Right lobe of liver (tissue), 6 donors: ENCODE measurements at regions not wholly inside any gene's neighbourhood (a gene's known extent, or its start where the extent isn't known, plus 50 kb on each side); places are given as distances from the start of the nearest gene placed in this dataset.

Experiments used
- ATAC-seq, 4 donors: fragments of 200-7000 bp; cut with Tn5 transposase; one replicate each; pipeline ENCODE4 v1.9.1; 2020; ENCODE audit warnings: mild to moderate bottlenecking in 4 of 4, moderate library complexity in 4 of 4
- DNase-seq, 3 donors: peaks; one replicate each; pipeline ENCODE4 v3.0.0-alpha.2; 2020
- H3K27ac ChIP-seq, 3 donors: fragments of 200-600 bp; one replicate each; pipeline ENCODE4 v1.8.0; 2022
- H3K27me3 ChIP-seq, 2 donors: fragments of 200-600 bp; one replicate each; pipeline ENCODE4 v1.8.0; 2022
- H3K36me3 ChIP-seq, 4 donors: fragments of 200-600 bp; sonication (generic) in 1 of 4; one replicate each; pipeline versions ENCODE4 v1.5.1 to v1.8.0; 2017 to 2022; ENCODE audit warnings: control low read depth in 1 of 4
- H3K4me1 ChIP-seq, 4 donors: fragments of 200-600 bp; sonication (generic) in 1 of 4; one replicate each; pipeline versions ENCODE4 v1.5.1 to v1.8.0; 2017 to 2022; ENCODE audit warnings: control low read depth in 1 of 4
- H3K4me3 ChIP-seq, 3 donors: fragments of 200-600 bp; one replicate each; pipeline ENCODE4 v1.8.0; 2022
- H3K9me3 ChIP-seq, 4 donors: fragments of 200-600 bp; sonication (generic) in 1 of 4; one replicate each; pipeline versions ENCODE4 v1.5.1 to v1.8.0; 2017 to 2022; ENCODE audit warnings: control low read depth in 1 of 4
- POLR2A ChIP-seq: fragments of 450-650 bp; IDR thresholded peaks from one replicate; pipeline ENCODE4 v1.6.1; 2017; ENCODE audit warnings: antibody characterized with exemption, mild to moderate bottlenecking
- WGBS: methylation state at CpG from one replicate; pipeline ENCODE4 v1.1.6; 2018; ENCODE audit warnings: low coverage, low lambda C conversion rate; ENCODE audit not compliant: insufficient coverage; ENCODE audit errors: missing lambda C conversion rate; 5-methylcytosine and 5-hydroxymethylcytosine counted together
- intact Hi-C, 2 donors: fragments of 100-400 bp; cut with DNase I; formaldehyde crosslinking; loops; one replicate each; pipeline versions ENCODE4 v1.11.2 to v1.14.1; 2022
- TF ChIP-seq, protein P1 (sequence below), 4 donors: fragments of 200-600 bp in 3 of 4; fragments of 450-650 bp in 1 of 4; IDR thresholded peaks; one replicate each; pipeline versions ENCODE4 v1.5.1 to v1.8.0; 2016 to 2022; ENCODE audit warnings: antibody characterized with exemption in 4 of 4, mild to moderate bottlenecking in 2 of 4
- donor health status: DM: no; HTN: yes; CAD: no.
- donor health status: DM: no; HTN: no; CAD: no.
- donor health status: DM: no; HTN: no; CAD: no.
- donor health status: DM: no; HTN: yes; CAD: no.
- donor health status: DM: no; HTN: yes; CAD: no.

GRCh38 chr5:81854915-81855314 lies 104.0 kb upstream of the SSBP2 start:
- H3K27ac ChIP-seq = no peak overlapping the region
- ATAC-seq = no peak
- no peak overlapping the region for H3K4me3 ChIP-seq
- intact Hi-C loops = loop anchor here in 1 of 2 donors (10.0 kb wide), 1 partner anchor 100 kb away; the partner anchor contains the start of gene SSBP2
- no peaks in the 10 kb centered on the region for H3K36me3 ChIP-seq
- TF ChIP-seq POLR2A = no peak
- TF ChIP-seq, protein P1, sequence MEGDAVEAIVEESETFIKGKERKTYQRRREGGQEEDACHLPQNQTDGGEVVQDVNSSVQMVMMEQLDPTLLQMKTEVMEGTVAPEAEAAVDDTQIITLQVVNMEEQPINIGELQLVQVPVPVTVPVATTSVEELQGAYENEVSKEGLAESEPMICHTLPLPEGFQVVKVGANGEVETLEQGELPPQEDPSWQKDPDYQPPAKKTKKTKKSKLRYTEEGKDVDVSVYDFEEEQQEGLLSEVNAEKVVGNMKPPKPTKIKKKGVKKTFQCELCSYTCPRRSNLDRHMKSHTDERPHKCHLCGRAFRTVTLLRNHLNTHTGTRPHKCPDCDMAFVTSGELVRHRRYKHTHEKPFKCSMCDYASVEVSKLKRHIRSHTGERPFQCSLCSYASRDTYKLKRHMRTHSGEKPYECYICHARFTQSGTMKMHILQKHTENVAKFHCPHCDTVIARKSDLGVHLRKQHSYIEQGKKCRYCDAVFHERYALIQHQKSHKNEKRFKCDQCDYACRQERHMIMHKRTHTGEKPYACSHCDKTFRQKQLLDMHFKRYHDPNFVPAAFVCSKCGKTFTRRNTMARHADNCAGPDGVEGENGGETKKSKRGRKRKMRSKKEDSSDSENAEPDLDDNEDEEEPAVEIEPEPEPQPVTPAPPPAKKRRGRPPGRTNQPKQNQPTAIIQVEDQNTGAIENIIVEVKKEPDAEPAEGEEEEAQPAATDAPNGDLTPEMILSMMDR (IDR thresholded peaks at IDR 0.05) = no peak
- DNase-seq = no peak
- no peaks in the 10 kb centered on the region for H3K9me3 ChIP-seq
- WGBS = 59% methylated on average over 3 of the region's 3 CpGs
- peaks cover 0 to 15% (median 3%) of the 10 kb centered on the region in 4 donors for H3K4me1 ChIP-seq
- no peaks in the 10 kb centered on the region for H3K27me3 ChIP-seq

- Histone ChIP-seq H3K36me3 (no peaks in the 10 kb centered on the region), H3K9me3 (no peaks in the 10 kb centered on the region), H3K27me3 (no peaks in the 10 kb centered on the region), H3K4me3 (no peak overlapping the region), H3K27ac (no peak overlapping the region), H3K4me1 (peaks cover 0 to 15% (median 3%) of the 10 kb centered on the region in 4 donors)
- intact Hi-C loops = loop anchor here in 1 of 2 donors (10.0 kb wide), 1 partner anchor 100 kb away; the partner anchor contains the start of gene SSBP2
- TF ChIP-seq, protein P1 (IDR thresholded peaks at IDR 0.05) = peak in 2 of 4 donors; percentile 15 to 22
- TF ChIP-seq POLR2A = no peak
- no peak for DNase-seq
- no peak for ATAC-seq
These were observed 103.6 kb upstream of the SSBP2 start for GRCh38 chr5:81854485-81854884.

DNA sequence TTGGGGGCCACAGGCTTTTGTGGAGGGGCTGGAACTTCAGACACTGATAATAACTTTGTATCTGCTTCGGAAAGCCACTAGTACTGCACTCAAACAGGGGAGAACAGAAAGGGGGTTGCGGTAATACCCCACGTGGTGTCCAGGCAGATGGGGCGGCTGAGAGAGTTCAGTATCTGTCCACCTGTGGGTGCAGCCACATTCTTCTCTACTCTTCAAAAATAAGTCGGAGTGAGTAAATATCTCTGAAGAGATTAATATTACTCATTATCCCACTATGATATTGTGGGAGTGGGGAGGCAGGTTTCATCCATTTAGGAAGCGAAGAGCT lies 102.1 kb upstream of the SSBP2 start:
- no peak for TF ChIP-seq POLR2A
- TF ChIP-seq, protein P1 (IDR thresholded peaks at IDR 0.05) = no peak
- 88% methylated on average over 6 of the region's 6 CpGs for WGBS
- no peaks in the 10 kb centered on the region for H3K36me3 ChIP-seq
- no peaks in the 10 kb centered on the region for H3K27me3 ChIP-seq
- no peak overlapping the region for H3K27ac ChIP-seq
- H3K4me1 ChIP-seq = peaks cover 0 to 15% (median 3%) of the 10 kb centered on the region in 4 donors
- ATAC-seq (no peak), DNase-seq (no peak)
- intact Hi-C loops = loop anchor here in 1 of 2 donors (10.0 kb wide), 1 partner anchor 98 kb away; the partner anchor contains the start of gene SSBP2
- no peak overlapping the region for H3K4me3 ChIP-seq
- no peaks in the 10 kb centered on the region for H3K9me3 ChIP-seq

- no peak for TF ChIP-seq POLR2A
- TF ChIP-seq, protein P1 (IDR thresholded peaks at IDR 0.05) = no peak
- Histone ChIP-seq H3K27ac (peak overlapping the region; percentile 52 to 74 (median 73)), H3K36me3 (no peaks in the 10 kb centered on the region), H3K4me1 (peaks cover 0 to 10% (median 3%) of the 10 kb centered on the region in 4 donors), H3K9me3 (no peaks in the 10 kb centered on the region), H3K27me3 (no peaks in the 10 kb centered on the region), H3K4me3 (peak overlapping the region; percentile 32 to 67 (median 58))
- ATAC-seq (peak; percentile 2 to 10 (median 4)), DNase-seq (peak; percentile 37 to 55 (median 49))
- 21% methylated on average over 21 of the region's 26 CpGs for WGBS
- intact Hi-C loops = loop anchor here in 1 of 2 donors (10.0 kb wide), 1 partner anchor 98 kb away; the partner anchor contains the start of gene SSBP2
These were observed 101.6 kb upstream of the SSBP2 start for GRCh38 chr5:81852291-81853029.
